Astrocyte of the hippocampus (primary cell): ENCODE measurements at regions not wholly inside any gene's neighbourhood (a gene's known extent, or its start where the extent isn't known, plus 50 kb on each side); places are given as distances from the start of the nearest gene placed in this dataset.

Experiments
- DNase-seq: peaks from one replicate; pipeline ENCODE4 v3.0.0; 2011; ENCODE audit warnings: low read depth, low spot score

DNA sequence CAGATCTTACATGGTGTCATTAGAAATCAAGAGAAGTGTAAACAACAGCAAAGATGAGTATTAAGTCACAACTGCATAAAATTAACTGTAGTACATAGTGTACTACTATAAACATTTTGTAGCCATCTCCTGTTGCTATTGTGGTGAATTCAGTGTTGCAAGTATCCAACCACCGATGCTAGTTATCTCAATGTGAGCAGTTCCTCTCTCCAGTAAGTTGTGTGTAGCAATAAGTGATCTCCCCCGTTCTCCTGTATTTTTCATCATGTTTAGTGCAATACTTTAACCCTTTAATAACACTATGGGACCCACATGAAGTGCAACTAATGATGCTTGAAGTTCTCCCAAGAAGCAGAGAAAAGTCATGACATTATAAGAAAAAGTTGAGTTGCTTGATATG, 264.7 kb upstream of the KCNH8 start:
- DNase-seq = no peak

DNA sequence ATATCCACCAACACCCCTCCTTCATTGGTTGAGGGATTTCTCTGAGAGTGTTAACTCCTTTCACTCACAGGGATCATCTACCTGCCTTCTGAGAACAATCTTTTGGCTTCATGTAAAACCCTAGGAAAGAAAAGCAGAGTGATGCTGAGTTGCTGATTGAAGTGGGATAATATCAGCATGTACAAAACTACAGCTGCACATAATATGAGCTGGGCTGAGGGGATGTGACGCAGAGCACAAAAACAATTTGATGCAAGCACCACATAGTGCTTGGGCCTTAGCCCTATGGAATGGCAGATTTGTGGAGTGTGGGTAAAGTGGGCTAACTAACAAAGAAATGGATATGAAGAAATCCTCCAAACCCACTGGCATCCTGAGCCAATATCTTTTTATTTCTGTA, 267.6 kb upstream of the KCNH8 start:
- no peak for DNase-seq

DNA sequence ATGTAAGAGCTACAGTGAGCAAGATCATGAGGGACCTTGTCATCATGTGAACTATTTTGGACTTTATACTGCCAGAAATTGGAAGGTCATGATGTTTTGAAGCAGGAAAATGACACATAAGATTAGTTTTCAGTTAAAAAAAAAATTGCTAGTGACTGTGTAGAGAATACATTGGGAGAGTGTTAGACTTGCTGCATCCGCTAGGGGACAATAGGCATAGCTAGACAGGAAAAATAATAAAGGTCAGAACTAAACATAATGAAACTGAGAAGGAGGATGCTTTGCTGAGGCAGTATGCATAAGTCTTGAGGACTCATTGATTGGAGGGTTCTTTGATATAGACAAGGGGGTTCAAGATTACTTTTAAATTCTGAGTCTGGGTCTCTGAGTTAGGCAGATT, 275.8 kb upstream of the KCNH8 start:
- DNase-seq = no peak

DNA sequence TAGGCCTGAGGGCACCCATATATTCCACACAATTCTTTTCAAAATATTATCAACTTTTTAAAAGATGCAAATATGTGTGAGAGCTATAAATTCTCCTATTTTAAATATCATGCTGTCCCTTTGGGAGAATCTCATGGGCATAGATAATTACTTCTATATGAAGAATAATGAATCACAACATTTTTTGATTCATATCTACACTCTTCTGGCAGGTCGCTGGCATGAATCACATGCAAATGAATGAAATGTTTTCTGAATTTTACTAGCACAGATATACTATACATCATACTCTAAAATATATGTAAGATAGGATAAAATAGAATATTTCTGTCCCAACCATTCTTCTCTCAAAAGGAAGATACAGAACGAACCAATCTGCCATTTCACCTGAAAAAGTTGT, 277.7 kb upstream of the KCNH8 start:
- no peak for DNase-seq

DNA sequence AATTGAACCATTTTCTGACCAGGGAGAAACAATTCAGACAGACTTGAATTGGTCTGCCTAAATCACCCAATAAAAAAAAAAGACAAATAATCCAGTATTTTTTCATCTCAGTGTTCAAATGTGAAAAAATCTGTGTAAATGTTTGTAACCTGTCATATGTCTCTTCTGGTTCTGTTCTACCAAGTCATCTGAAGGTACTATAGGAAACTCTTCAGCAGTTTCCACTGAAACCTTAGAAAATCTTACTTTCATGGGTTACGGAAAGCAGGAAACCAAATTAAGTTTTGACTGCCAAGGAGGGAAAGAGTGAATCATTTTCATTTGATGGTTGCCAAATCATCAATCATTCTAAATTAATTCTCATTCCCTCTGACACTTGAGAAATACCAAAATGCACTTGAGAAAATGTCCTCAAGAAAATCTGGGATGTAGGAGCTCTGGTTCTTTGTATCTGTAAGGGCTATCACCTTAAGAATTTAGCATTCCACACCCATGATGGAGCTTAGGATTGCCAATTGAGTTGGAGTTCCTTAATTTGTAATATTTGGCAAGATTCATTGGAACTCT, 278.2 kb upstream of the KCNH8 start:
- DNase-seq = peak; percentile 45

DNA sequence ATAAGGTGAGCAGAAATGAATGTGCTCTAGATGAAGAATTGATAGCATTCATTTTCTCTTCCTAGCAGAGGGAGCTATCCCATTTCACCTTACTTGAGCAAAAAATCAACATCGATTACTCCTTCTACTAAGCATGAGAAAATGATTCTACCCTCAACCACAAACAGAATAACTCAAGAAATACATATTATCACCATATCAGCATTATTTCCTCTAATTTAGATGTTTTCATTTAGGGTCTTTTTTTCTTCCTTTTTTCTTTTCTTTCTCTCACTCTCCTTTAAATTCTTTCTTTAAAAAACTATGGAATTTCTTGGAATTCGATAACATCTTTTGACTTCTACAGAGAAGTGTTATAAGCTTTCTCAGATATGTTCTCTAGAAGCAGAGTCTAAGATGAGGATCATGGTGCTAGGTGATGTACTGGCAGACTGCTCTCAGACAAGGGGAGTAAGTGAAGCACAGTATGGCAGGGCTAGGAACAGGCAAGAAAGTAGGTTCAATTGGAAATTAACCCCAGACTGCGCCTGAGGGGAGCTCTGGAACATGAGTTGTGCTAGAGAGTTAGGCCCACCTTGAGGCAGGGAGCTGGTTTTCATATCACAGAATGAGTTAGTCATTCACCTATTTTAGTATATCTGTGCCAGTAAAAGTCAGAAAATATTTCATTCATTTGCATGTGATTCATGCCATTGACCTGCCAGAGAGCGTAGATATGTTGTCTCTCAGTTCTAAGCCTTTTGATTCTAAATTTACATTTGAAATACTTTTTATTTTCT, 279.2 kb upstream of the KCNH8 start:
- DNase-seq = peak; percentile 11

DNA sequence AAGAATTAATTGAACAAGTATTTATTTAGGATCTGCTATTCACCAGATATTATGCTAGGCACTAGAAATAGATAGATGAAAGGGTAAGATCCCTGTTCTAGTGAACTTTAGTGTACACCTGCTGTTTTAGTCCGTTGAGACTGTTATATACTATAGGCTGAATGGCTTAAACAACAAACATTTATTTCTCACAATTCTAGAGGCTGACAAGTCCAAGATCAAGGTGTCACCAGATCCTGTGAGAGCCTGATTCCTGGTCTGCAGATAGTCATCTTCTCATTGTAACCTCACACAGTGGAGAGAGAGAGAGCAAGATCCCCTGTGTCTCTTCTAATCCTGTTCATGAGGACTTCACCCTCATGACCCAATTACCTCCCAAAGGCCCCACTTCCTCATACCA, 281.4 kb upstream of the KCNH8 start:
- no peak for DNase-seq

DNA sequence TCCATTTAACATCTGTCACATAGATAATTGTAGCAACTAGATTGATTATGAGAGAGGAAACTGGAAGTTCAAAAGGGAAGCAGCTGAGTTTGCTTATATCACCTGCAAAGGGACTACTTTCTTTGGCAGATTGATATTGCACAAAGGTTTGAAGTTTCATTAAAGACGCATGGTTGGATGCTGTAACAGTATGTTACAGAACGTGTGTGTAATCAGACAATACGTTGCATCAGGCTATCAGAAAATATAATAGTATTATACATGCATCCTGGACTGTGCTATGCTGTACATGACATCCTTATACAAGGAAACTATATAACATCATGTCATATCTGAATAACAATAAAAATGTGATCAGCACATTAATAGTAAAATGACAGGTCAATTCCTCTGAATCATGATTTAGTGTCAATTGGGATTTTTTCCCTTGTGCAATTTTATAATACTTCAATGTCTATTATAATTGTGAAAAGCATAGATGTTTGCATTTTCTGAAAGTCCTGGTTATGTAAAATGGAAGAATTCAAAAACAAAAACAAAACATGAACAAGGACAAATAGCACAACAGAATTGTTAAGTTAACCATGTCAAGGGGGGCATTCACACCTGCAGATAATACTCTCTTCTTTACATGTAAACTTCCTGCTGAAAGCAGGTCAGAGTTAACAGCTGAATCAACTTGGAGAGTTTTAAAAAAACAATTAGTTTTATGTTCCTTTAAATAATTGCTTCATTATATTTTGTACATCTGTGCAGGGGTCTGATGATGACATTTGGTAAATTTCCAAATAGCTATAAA, 283.2 kb upstream of the KCNH8 start:
- no peak for DNase-seq

DNA sequence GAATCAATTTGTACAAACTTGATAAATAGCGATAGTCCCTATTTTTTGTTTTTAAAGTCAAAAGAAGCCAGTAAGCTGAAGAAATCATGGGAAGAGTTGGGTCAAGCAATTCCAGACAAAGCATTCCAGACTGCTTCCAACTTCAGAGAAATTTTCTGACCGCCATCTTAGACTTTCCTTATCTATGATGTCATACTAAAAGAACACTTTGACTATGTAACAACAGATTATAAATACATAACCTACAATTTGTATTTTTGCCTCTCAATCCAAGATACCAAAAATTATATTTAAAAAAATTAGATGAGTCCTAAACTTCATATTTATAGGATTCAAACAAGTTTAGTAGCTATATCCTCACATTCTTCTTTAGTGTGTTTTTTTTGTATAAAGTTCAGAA, 286.2 kb upstream of the KCNH8 start:
- DNase-seq = no peak

DNA sequence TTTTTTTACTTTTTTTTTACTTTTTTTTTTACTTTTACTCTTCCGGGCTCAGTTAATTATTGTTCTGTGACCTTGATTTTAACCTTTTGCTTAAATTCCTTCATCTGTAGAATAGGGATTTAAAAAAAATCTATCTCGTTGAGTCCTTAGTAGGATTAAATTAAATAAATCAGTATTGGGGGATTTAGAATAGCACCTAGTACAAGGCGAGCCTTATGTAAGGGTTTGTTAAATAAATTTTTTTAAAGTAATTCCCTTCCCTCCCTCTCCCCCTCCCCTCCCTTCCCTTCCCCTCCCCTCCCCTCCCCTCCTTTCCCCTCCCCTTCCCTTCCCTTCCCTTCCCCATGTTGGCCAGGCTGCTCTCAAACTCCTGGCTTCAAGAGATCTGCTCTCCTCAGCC, 287.2 kb upstream of the KCNH8 start:
- no peak for DNase-seq

DNA sequence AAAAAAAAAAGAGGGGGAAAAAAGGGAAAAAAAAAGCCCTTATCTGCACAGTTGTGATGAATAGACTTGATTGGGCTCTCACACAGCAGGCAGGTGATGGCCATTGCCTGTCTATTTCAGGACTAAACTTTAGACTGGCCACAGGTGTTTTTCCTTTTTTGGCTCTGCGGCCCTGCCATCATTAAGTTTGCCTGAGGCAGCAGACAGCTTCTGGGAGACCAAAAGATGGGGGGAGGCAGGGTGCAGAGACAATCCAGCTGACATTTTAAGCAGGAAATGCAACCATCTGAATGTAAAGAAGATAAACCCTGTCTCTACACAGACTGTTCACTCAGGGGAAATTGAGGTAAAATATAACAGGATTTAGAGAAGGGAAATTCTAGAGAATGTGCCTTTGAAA, 295.0 kb upstream of the KCNH8 start:
- DNase-seq = no peak

DNA sequence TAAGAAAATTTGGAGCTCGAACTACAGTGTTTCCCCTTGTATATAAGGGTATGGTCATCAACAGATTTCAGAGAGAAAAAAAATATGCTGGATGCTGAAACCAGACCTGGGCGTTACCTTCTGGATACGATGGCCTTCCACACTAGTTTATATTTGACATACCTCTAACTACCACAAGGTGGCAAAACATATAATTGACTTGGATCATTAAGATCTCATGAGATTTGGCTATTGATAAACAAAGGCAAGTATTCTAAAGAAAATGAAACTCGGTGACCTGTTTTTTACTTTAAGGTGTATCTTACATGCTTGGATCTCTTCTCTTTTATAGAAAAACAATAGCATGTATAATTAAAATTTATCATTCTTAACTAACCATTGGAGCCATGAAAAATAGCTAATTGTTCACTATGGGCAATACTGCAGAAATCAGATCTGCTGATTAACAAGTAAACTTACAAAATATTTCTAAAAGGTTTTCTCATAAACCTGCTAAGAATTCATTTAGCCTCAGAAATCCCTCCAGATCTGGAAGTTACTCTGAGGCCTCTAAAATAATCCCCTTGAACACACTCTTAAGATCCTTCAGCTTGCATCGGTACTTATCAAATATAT, 300.6 kb upstream of the KCNH8 start:
- no peak for DNase-seq

DNA sequence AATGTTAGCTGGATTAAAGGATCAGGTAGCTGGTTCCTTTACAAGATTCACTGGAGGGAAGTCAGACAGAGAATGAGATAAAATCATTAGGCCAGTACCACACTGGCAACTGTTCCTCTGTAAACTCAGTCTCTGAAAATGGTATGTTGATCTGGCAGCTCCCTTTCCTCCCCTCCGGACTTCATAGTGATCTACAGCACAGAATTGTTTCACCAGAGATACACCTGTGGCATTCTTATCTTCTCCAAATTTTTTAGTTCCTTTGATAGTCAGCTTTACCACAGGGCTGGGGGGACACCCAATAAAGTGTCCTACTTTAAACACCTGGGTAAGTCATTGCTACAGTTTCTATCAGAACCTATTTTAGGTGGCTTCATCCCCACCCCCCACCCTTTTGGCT, 304.3 kb upstream of the KCNH8 start:
- no peak for DNase-seq

DNA sequence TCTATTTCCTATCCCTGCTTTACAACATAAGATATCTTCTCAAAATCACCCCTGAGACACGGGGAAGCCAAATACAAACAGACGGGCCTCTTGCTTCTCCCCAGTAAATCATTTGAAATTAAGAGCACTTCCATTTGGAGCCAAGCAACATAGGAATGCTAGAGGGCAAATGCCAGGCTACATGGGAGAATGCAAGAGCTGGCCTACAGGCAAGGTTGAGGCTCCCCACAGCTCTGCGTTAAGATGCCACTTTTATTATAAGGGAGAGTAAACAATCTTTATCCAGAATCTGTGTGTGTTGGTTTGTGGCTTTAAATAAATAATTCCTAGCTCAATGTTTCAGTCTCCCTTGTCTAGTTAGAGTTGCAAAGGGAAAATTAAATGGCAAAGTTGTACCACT, 305.1 kb upstream of the KCNH8 start:
- no peak for DNase-seq

DNA sequence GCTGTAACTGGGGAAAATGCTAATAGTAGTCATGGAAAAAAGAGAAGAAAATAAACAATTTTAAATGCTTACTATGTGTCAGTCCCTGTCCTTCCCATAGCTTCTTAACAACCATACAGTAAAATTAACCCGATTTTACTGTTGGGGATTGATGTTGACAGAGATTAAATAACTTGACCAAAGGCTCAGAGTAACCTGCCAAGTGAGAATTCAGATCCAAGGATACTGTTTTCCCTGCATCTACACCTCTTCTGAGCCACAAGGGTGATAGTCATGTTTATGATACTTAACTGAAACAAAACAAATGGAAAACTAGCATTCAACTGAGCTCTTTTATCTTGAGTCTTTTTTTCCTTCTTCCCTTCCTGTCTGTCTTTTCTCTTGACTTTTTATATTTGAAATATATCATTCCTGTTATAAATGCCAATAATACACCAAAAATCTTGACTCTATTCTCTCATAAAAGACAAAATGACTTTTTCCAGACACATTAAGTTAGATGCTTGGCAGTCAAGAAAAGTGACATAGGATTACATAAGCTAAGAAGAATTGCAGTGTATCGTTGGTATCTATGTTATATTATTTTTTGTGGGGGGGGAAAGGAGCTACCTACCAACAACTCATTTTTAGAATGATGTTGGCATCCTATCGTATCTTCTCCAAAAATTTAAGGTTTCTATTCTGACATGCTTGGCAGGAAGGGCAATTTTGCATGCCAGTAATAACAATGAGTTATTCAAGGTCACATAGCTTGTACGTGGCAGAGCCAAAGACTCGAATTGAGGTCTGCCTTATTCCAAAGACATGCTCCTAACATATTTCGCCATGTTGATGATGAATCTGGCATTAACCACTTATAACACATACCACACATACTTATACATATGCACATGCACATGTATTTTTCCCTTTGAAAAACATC, 306.6 kb upstream of the KCNH8 start:
- peak; percentile 15 for DNase-seq

DNA sequence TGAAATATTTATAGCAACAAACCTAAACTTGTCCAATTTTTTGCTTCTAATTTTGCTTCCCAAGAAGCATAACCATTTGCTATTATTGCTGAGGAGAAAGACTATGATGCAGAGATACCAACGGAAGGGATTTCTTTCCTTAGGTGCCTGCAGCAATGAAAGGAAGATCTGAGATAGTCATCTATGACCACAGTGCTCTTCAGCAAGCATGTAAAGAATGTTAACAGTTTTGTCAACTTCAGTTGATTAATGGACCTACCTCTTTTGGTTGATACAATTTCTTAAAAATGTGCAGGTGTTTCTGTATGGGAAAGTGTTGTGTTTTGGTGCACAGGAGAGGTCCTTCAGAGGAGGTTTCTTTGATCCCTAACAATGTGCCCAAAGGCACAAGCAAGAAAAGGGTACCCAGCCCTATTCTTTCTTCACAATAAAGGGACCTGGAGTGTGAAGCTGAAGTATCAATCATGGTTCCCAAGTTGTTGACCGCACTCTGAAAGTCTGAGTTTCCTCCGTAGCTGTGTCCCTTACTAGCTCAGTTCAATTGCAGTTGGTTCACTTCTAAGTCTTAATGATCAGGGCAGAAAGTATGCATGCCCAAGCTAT, 307.7 kb upstream of the KCNH8 start:
- DNase-seq = no peak

DNA sequence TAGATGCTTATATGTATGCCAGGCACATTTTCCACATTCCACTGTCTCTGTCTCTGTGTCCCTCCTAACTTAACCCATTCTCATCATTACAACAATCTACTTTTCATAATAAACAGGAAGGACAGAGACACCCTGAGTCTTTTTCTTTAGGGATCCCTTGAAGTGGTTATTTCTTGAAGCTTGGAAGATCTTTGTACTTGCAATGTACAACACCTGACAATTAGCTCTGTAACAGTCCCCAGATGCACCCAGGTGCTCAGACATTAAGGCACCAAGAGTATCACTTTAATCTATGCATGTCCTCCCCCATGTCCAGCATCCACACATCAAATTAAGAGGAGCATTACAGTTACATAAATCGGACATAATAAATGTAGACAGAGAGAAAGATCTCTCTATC, 309.6 kb upstream of the KCNH8 start:
- DNase-seq = no peak

DNA sequence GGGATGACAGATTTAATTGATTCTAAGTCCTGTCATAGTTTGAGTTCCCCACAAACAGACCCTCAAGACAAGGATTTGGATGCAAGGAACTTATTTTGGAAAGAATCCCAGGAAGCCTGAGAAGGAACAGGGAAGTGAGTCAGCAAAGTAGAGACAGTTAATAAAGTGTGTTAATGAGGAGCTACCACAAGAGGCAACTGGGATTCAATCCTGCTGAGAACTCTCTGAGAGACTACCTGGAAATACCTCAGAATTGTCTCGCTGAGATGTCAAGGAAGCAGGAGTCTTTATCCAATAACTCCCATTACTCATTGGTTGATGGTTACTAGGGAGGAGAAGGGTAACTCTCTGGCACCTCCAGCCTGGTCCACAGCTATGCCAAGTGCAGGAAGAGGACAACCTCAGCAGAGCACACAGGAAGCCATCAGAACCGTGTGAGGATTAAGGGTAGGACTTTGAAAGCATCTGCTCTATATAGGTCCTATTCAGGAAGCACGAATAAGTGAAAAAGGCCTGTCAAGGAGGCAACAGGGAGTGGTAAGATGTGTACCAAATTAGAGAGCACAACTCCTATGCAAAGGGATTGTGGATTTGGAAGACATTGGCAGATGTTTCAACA, 311.1 kb upstream of the KCNH8 start:
- DNase-seq = no peak

DNA sequence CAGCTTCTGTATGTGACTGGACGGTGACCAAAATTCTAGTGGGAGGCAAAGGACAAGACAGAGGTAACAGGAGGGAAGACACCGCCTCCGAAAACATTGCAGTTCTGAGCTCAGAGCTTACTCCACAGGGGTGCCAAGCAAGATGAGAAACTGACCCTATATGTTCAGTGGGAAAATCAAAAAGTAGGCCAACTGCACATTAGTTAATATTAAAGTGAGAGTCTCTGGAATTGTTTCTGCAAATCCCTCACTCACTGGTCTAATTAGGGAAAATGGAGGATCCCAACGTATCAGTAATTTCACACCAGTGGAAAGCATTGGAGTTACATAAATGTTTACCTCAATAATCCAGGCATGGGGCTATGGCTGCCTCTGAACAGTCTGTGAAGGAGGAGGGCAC, 313.3 kb upstream of the KCNH8 start:
- no peak for DNase-seq

DNA sequence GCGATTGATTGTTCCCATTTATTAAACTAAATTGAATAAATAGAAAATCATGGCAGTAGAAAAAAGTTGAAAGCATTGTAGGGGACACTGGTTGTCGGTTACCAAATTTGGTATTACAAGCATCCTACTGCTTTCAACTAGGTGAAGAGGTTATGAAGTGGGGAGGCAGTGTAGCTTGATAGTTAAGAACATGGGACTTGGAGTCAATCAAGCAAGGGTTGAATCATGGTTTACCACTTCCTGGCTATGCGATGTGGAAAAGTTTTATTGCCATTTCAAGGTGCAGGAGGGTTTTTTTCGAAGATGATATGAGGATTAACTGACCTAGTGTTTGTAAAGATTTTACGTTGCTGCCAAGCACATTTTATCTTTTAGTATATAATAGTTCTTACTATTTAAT, 318.2 kb upstream of the KCNH8 start:
- no peak for DNase-seq

DNA sequence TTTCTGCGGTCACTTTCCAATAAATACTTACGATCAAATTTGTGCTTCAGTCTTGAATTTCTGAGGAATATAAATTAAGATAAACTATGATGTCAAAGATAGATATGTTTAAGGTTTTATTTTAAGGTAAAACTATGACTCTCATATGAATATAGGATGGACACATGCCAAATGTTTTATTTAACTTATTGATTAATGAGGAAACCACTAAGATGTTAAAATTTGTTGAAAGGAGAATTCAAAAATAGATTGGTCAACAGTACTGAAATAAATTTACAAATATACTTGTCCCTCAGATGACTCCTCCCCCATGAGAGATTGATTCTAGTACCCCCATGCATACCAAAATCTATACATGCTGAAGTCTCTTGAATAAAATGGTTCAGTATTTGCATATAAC, 319.7 kb upstream of the KCNH8 start:
- no peak for DNase-seq
